BLaER1 (cell line): ENCODE measurements at regions not wholly inside any gene's neighbourhood (a gene's known extent, or its start where the extent isn't known, plus 50 kb on each side); places are given as distances from the start of the nearest gene placed in this dataset.

Experiments
- H3K27ac ChIP-seq: shearing (Covaris generic); formaldehyde crosslinking; 2 replicates; pipeline ENCODE4 v1.8.1; 2022
- H3K27me3 ChIP-seq: shearing (Covaris generic); formaldehyde crosslinking; 2 replicates; pipeline ENCODE4 v1.8.1; 2022
- H3K36me3 ChIP-seq: shearing (Covaris generic); formaldehyde crosslinking; 2 replicates; pipeline ENCODE4 v1.8.1; 2022
- H3K4me1 ChIP-seq: shearing (Covaris generic); formaldehyde crosslinking; 2 replicates; pipeline ENCODE4 v1.8.1; 2022
- H3K4me2 ChIP-seq: shearing (Covaris generic); formaldehyde crosslinking; 2 replicates; pipeline ENCODE4 v1.8.1; 2022
- H3K4me3 ChIP-seq: shearing (Covaris generic); formaldehyde crosslinking; 2 replicates; pipeline ENCODE4 v1.8.1; 2022
- H3K9ac ChIP-seq: shearing (Covaris generic); formaldehyde crosslinking; 2 replicates; pipeline ENCODE4 v1.8.1; 2022
- H3K9me3 ChIP-seq: shearing (Covaris generic); formaldehyde crosslinking; 2 replicates; pipeline ENCODE4 v1.8.1; 2022
- H4K20me1 ChIP-seq: shearing (Covaris generic); formaldehyde crosslinking; 2 replicates; pipeline ENCODE4 v1.8.1; 2022
- Cebpa-rat ChIP-seq: shearing (Covaris generic); IDR thresholded peaks from 2 replicates; pipeline ENCODE4 v1.8.1; 2022

DNA sequence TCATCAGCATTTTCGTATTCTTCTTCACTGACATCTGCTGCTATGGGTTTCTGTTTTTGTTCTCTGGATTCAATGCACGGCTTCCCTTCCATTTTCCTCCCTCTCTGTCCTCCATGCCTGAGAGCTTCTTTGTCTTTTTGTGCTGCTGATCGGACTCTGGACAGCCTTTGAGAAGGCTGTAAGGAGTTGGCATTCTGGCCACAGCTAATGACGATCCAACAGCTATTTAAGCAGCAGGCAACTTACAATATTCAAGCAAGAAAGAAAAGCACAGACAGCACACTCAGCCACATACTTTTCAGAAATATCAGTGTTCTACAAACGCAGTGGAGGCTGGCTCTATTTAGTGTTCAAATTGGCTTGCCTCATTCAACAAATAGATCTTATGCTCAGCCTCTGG lies 60.9 kb upstream of the ZC3H12C start:
- no peaks in the 10 kb centered on the region for H4K20me1 ChIP-seq
- H3K9ac ChIP-seq, result no peak overlapping the region
- H3K36me3 ChIP-seq, result no peaks in the 10 kb centered on the region
- no peak overlapping the region for H3K4me2 ChIP-seq
- peaks cover 17% of the 10 kb centered on the region for H3K9me3 ChIP-seq
- H3K4me1 ChIP-seq, result peaks cover 17% of the 10 kb centered on the region
- no peak overlapping the region for H3K27ac ChIP-seq
- H3K27me3 ChIP-seq, result no peaks in the 10 kb centered on the region
- H3K4me3 ChIP-seq, result no peak overlapping the region
- no peak for TF ChIP-seq Cebpa-rat

DNA sequence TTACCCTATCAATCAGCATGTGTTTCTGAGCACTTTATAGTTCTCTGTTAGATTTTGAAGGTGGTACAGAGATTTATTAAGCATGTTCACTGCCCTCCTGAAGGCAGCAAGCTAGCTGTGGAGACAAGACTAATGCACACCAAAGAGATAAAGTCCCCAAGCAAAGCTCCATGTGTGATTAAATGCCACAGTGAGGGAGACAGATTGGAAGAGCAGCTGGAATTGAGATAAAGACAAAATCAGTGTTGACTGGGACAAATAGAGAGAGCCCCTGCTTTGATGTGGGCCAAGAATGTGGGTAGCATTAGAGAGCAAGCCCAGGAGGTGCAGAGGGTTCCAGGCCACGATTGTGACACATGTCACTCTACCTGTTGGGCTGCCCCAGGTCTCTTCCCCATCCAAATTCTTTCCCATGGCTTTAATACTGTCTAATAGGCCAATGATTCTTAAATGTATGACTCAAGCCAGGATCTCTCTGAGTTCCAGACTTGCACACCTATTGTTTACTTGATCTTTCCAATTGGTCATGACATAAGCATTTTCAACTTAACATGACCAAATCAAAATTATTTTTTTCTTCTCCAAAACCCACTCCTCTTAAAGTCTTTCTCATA lies 60.1 kb upstream of the ZC3H12C start:
- H3K4me1 ChIP-seq, result peaks cover 9% of the 10 kb centered on the region
- peaks cover 15% of the 10 kb centered on the region for H3K9me3 ChIP-seq
- H4K20me1 ChIP-seq, result no peaks in the 10 kb centered on the region
- no peak overlapping the region for H3K4me2 ChIP-seq
- no peaks in the 10 kb centered on the region for H3K27me3 ChIP-seq
- no peak for TF ChIP-seq Cebpa-rat
- no peak overlapping the region for H3K9ac ChIP-seq
- no peaks in the 10 kb centered on the region for H3K36me3 ChIP-seq
- no peak overlapping the region for H3K27ac ChIP-seq
- no peak overlapping the region for H3K4me3 ChIP-seq

DNA sequence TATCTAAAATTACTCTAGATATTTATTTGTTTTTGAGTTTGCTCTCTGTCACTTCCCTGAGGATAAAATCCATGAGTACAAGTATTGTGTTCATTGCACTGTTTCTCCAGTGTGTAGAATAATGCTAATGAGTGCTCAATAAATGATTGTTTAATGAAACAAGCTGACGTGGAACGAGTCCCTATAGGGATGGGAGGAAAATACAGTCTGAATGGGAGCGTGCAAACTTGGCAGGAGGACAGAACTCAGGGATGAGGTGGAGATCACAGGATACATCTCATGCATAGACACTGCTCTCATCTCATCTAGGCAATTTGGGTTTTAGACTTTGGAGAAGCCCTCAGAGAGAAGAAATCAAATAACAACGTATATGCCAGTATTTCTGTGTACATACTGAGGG lies 58.4 kb upstream of the ZC3H12C start:
- Histone ChIP-seq H3K4me2 (no peak overlapping the region), H3K27me3 (no peaks in the 10 kb centered on the region), H3K27ac (no peak overlapping the region), H4K20me1 (no peaks in the 10 kb centered on the region), H3K9me3 (0 out of 2 replicates have a peak, but pooled peaks cover 5% of the 10 kb centered on the region), H3K4me1 (no peaks in the 10 kb centered on the region; the same call in 1 of the 2 replicates), H3K9ac (no peak overlapping the region), H3K36me3 (no peaks in the 10 kb centered on the region), H3K4me3 (no peak overlapping the region)
- TF ChIP-seq Cebpa-rat, result no peak

DNA sequence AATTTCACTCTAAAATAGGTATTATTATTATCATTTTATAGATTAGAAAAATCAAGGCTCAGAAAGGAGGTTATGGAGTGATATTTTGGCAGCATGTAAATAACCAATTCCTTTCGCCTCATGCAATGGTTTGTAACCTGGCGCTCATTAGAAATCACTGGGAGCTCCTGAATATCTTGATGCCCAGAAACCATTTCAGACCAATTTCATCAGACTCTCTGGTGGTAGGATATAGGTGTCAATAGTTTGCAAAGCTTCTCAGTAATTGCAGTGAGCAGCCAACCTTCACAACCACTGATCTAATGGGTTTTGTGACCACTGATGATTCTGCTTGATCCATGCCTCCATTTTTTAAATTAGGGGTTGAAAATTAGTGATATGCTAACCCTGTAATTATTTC lies 57.8 kb upstream of the ZC3H12C start:
- Histone ChIP-seq H3K36me3 (no peaks in the 10 kb centered on the region), H3K27me3 (no peaks in the 10 kb centered on the region), H3K9me3 (no peaks in the 10 kb centered on the region), H4K20me1 (no peaks in the 10 kb centered on the region), H3K27ac (no peak overlapping the region), H3K4me1 (no peaks in the 10 kb centered on the region), H3K4me2 (no peak overlapping the region), H3K9ac (no peak overlapping the region), H3K4me3 (no peak overlapping the region)
- no peak for TF ChIP-seq Cebpa-rat

DNA sequence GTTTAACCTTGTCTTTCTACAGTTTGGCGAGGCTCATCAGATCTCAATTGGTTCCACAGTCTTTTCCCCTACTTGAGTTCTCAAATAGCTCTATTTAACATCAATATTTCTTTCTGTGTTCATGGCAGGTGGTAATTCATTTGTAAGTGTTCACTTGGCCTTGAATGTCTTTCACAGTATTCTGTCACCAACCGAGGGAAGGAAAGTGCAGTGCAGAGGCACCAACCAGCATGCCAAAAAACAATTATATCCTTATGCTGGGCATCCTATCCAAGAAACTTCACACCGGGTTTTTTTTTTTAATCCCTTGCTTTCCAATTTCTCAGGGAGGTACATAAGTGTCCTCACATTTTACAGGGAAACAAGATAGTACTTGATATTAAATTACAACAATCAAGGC lies 55.0 kb upstream of the ZC3H12C start:
- Histone ChIP-seq H3K4me2 (no peak overlapping the region), H3K9ac (no peak overlapping the region)
- TF ChIP-seq Cebpa-rat, result no peak

More for the DNA sequence above, 55.0 kb upstream of the ZC3H12C start:
- Histone ChIP-seq H3K9me3 (no peaks in the 10 kb centered on the region), H3K27me3 (no peaks in the 10 kb centered on the region), H3K36me3 (no peaks in the 10 kb centered on the region), H4K20me1 (no peaks in the 10 kb centered on the region), H3K27ac (no peak overlapping the region), H3K4me3 (no peak overlapping the region), H3K4me1 (no peaks in the 10 kb centered on the region)
